ENCODE measurements at regions not wholly inside any gene's neighbourhood (a gene's known extent, or its start where the extent isn't known, plus 50 kb on each side); places are given as distances from the start of the nearest gene placed in this dataset.

GRCh38 chr22:47923011-47923427, 1160.6 kb downstream of the TBC1D22A start:
- intact Hi-C loops (cut with DNase I): no loop called here
- peak in 2 of 10 donors; percentile 72 to 82 for DNase-seq

GRCh38 chr22:47921906-47922305, 1159.5 kb downstream of the TBC1D22A start:
- intact Hi-C loops (cut with DNase I): no loop called here

GRCh38 chr22:47920380-47920959, 1158.0 kb downstream of the TBC1D22A start:
- peak in 1 of 10 donors; percentile 57 for DNase-seq
- intact Hi-C loops (cut with DNase I): no loop called here

More at GRCh38 chr22:47921906-47922305, 1159.5 kb downstream of the TBC1D22A start:
- peak in 2 of 10 donors; percentile 46 to 62 for DNase-seq

- DNase-seq: no peak
Measured at GRCh38 chr22:47919893-47920292, 1157.4 kb downstream of the TBC1D22A start.

GRCh38 chr22:47919001-47919441, 1156.6 kb downstream of the TBC1D22A start:
- intact Hi-C loops (cut with DNase I): no loop called here
- DNase-seq: peak in 1 of 10 donors; percentile 68

More at GRCh38 chr22:47919893-47920292, 1157.4 kb downstream of the TBC1D22A start:
- intact Hi-C loops (cut with DNase I): no loop called here

- no peak for DNase-seq
- intact Hi-C loops (cut with DNase I): no loop called here
Measured at GRCh38 chr22:47918276-47918921, 1155.9 kb downstream of the TBC1D22A start.

- intact Hi-C loops (cut with DNase I): no loop called here
- DNase-seq: no peak
Measured at GRCh38 chr22:47914481-47915097, 1152.1 kb downstream of the TBC1D22A start.

- DNase-seq: peak in 1 of 10 donors; percentile 44
Measured at GRCh38 chr22:47902646-47903180, 1140.3 kb downstream of the TBC1D22A start.

GRCh38 chr22:47901911-47902310, 1139.5 kb downstream of the TBC1D22A start:
- DNase-seq: peak in 1 of 10 donors; percentile 29
- intact Hi-C loops (cut with DNase I): no loop called here

More at GRCh38 chr22:47902646-47903180, 1140.3 kb downstream of the TBC1D22A start:
- intact Hi-C loops (cut with DNase I): no loop called here

GRCh38 chr22:47899894-47900293, 1137.4 kb downstream of the TBC1D22A start:
- intact Hi-C loops (cut with DNase I): no loop called here
- DNase-seq: no peak

GRCh38 chr22:47898946-47899345, 1136.5 kb downstream of the TBC1D22A start:
- intact Hi-C loops (cut with DNase I): no loop called here
- DNase-seq: no peak

- DNase-seq: no peak
- intact Hi-C loops (cut with DNase I): no loop called here
Measured at GRCh38 chr22:47891609-47892008, 1129.2 kb downstream of the TBC1D22A start.

- DNase-seq: no peak
- intact Hi-C loops (cut with DNase I): no loop called here
Measured at GRCh38 chr22:47888817-47889216, 1126.4 kb downstream of the TBC1D22A start.

- DNase-seq: no peak
- intact Hi-C loops (cut with DNase I): no loop called here
Measured at GRCh38 chr22:47884775-47885174, 1122.3 kb downstream of the TBC1D22A start.

GRCh38 chr22:47884200-47884599, 1121.8 kb downstream of the TBC1D22A start:
- intact Hi-C loops (cut with DNase I): no loop called here

GRCh38 chr22:47883757-47884156, 1121.3 kb downstream of the TBC1D22A start:
- intact Hi-C loops (cut with DNase I): no loop called here
- DNase-seq: no peak

More at GRCh38 chr22:47884200-47884599, 1121.8 kb downstream of the TBC1D22A start:
- no peak for DNase-seq

GRCh38 chr22:47879346-47879745, 1116.9 kb downstream of the TBC1D22A start:
- intact Hi-C loops (cut with DNase I): no loop called here
- DNase-seq: no peak

GRCh38 chr22:47878460-47878859, 1116.0 kb downstream of the TBC1D22A start:
- no peak for DNase-seq
- intact Hi-C loops (cut with DNase I): no loop called here

- no peak for DNase-seq
- intact Hi-C loops (cut with DNase I): no loop called here
Measured at GRCh38 chr22:47872761-47873535, 1110.5 kb downstream of the TBC1D22A start.

- intact Hi-C loops (cut with DNase I): no loop called here
Measured at GRCh38 chr22:47865626-47866025, 1103.2 kb downstream of the TBC1D22A start.

More at GRCh38 chr22:47865626-47866025, 1103.2 kb downstream of the TBC1D22A start:
- DNase-seq: no peak

Data from posterior cingulate gyrus (tissue), 11 donors.